H1 (cell line): ENCODE measurements at regions not wholly inside any gene's neighbourhood (a gene's known extent, or its start where the extent isn't known, plus 50 kb on each side); places are given as distances from the start of the nearest gene placed in this dataset.

ENCODE experiments used
- CBX5 ChIP-seq: fragments of 300-800, 300-1000 bp; sonication (generic); IDR thresholded peaks from 2 replicates; pipeline ENCODE4 v1.7.1; 2016; ENCODE audit warnings: antibody characterized with exemption, low read length, low read depth
- CTCF ChIP-seq, 3 experiments: IDR thresholded peaks; 1 replicate in 2 of 3; 2 replicates in 1 of 3; pipeline versions ENCODE4 v1.5.1 to v1.6.1; 2011; ENCODE audit warnings: low read length in 3 of 3, mild to moderate bottlenecking in 3 of 3, inconsistent platforms in 2 of 3, low read depth in 1 of 3, moderate library complexity in 1 of 3; ENCODE audit not compliant: insufficient read depth in 1 of 3; ENCODE audit errors: control extremely low read depth in 1 of 3
- EP300 ChIP-seq, 2 experiments: IDR thresholded peaks; 1 replicate in 1 of 2; 2 replicates in 1 of 2; pipeline ENCODE4 v1.6.1; 2011 to 2012; ENCODE audit warnings: low read depth in 2 of 2, low read length in 2 of 2, mild to moderate bottlenecking in 2 of 2, borderline replicate concordance in 1 of 2, inconsistent platforms in 1 of 2, moderate library complexity in 1 of 2
- EZH2 ChIP-seq: fragments of 200-600 bp; sonication (generic); IDR thresholded peaks from 2 replicates; pipeline ENCODE4 v1.7.1; 2012; ENCODE audit warnings: low read depth, mild to moderate bottlenecking, moderate library complexity, low read length, inconsistent platforms; ENCODE audit not compliant: severe bottlenecking
- NRF1 ChIP-seq: IDR thresholded peaks from 2 replicates; pipeline ENCODE4 v1.6.1; 2011; ENCODE audit warnings: mild to moderate bottlenecking, low read depth, low read length, improper control_type of control experiment
- POLR2A ChIP-seq, 2 experiments: IDR thresholded peaks; 1 replicate in 1 of 2; 2 replicates in 1 of 2; pipeline ENCODE4 v1.6.1; 2011; ENCODE audit warnings: low read depth in 2 of 2, low read length in 2 of 2, mild to moderate bottlenecking in 2 of 2; ENCODE audit errors: control extremely low read depth in 1 of 2
- POLR2AphosphoS5 ChIP-seq: IDR thresholded peaks from 2 replicates; pipeline ENCODE4 v1.6.1; 2011; ENCODE audit warnings: low read depth, low read length
- TAF1 ChIP-seq: IDR thresholded peaks from 2 replicates; pipeline ENCODE4 v1.6.1; 2011; ENCODE audit warnings: mild to moderate bottlenecking, low read depth, low read length

- TF ChIP-seq TAF1 (no peak), POLR2A (IDR thresholded peaks at IDR 0.05; ENCODE audit: control extremely low read depth in 1 of 2, low read depth in 2 of 2, low read length in 2 of 2) (no peak), CBX5 (no peak), EZH2 (no peak), EP300 (IDR thresholded peaks at IDR 0.05; ENCODE audit: borderline replicate concordance in 1 of 2, low read depth in 2 of 2, low read length in 2 of 2) (no peak), POLR2AphosphoS5 (no peak), CTCF (IDR thresholded peaks at IDR 0.05; ENCODE audit: control extremely low read depth in 1 of 3, insufficient read depth in 1 of 3, low read depth in 1 of 3, low read length in 3 of 3) (no peak), NRF1 (no peak)
These were observed 91.9 kb upstream of the PAPPA start for GRCh38 chr9:116061546-116062205.
